Lower leg skin (tissue), 4 donors: ENCODE measurements at regions not wholly inside any gene's neighbourhood (a gene's known extent, or its start where the extent isn't known, plus 50 kb on each side); places are given as distances from the start of the nearest gene placed in this dataset.

ENCODE experiments used
- DNase-seq, 2 donors: peaks; one replicate each; pipeline ENCODE4 v3.0.0-alpha.2; 2019; ENCODE audit warnings: low spot score in 2 of 2
- H3K4me3 ChIP-seq: fragments of 200-600 bp; sonication (generic); 2 replicates; pipeline ENCODE4 v1.5.1; 2017; ENCODE audit warnings: mild to moderate bottlenecking, low read depth; ENCODE audit not compliant: poor library complexity, severe bottlenecking
- CTCF ChIP-seq, 3 donors: fragments of 450-650 bp; IDR thresholded peaks; one replicate each; pipeline ENCODE4 v1.5.1; 2016; ENCODE audit warnings: antibody characterized with exemption in 3 of 3, mild to moderate bottlenecking in 3 of 3, moderate library complexity in 2 of 3
- POLR2A ChIP-seq, 2 donors: fragments of 450-650 bp; IDR thresholded peaks; one replicate each; pipeline ENCODE4 v1.6.1; 2016 to 2017; ENCODE audit warnings: antibody characterized with exemption in 2 of 2, mild to moderate bottlenecking in 1 of 2, moderate library complexity in 1 of 2
- WGBS, 2 donors: methylation state at CpG; one replicate each; pipeline ENCODE4 v1.1.5; 2018; 5-methylcytosine and 5-hydroxymethylcytosine counted together
- intact Hi-C: fragments of 100-400 bp; cut with DNase I; formaldehyde crosslinking; loops from one replicate; pipeline ENCODE4 v1.15.0; 2023; ENCODE audit warnings: low total_unique reads

- no peak for TF ChIP-seq CTCF (IDR thresholded peaks at IDR 0.05)
- no peak for TF ChIP-seq POLR2A (IDR thresholded peaks at IDR 0.05)
- DNase-seq, result no peak
- WGBS, 2 donors, result 82 to 86% methylated on average over 1 of the region's 1 CpG
- intact Hi-C loops, result no loop called here
- no peak overlapping the region for H3K4me3 ChIP-seq
Measured at GRCh38 chr3:88336894-88337293, 187.1 kb downstream of the C3orf38 start.

GRCh38 chr3:88343264-88343663, 193.5 kb downstream of the C3orf38 start:
- DNase-seq, result no peak
- intact Hi-C loops, result no loop called here
- no peak for TF ChIP-seq POLR2A (IDR thresholded peaks at IDR 0.05)
- no peak for TF ChIP-seq CTCF (IDR thresholded peaks at IDR 0.05)
- no peak overlapping the region for H3K4me3 ChIP-seq
- 84 to 93% methylated on average over 2 of the region's 2 CpGs for WGBS, 2 donors

- no peak for DNase-seq
- intact Hi-C loops, result no loop called here
- no peak for TF ChIP-seq CTCF (IDR thresholded peaks at IDR 0.05)
- TF ChIP-seq POLR2A (IDR thresholded peaks at IDR 0.05), result no peak
- WGBS, 2 donors, result 70 to 79% methylated on average over 2 of the region's 2 CpGs
- H3K4me3 ChIP-seq, result no peak overlapping the region
Measured at GRCh38 chr3:88346643-88347042, 196.9 kb downstream of the C3orf38 start.

GRCh38 chr3:88362428-88362827, 212.7 kb downstream of the C3orf38 start:
- WGBS, 2 donors, result 59 to 60% methylated on average over 3 of the region's 3 CpGs
- DNase-seq, result no peak
- intact Hi-C loops, result no loop called here
- H3K4me3 ChIP-seq, result no peak overlapping the region
- TF ChIP-seq CTCF (IDR thresholded peaks at IDR 0.05) (no peak), POLR2A (IDR thresholded peaks at IDR 0.05) (no peak)

GRCh38 chr3:88364926-88365325, 215.2 kb downstream of the C3orf38 start:
- no peak for TF ChIP-seq POLR2A (IDR thresholded peaks at IDR 0.05)
- no peak for TF ChIP-seq CTCF (IDR thresholded peaks at IDR 0.05)
- intact Hi-C loops, result no loop called here
- 44 to 45% methylated on average over 2 of the region's 2 CpGs for WGBS, 2 donors
- no peak for DNase-seq
- H3K4me3 ChIP-seq, result no peak overlapping the region

GRCh38 chr3:88369337-88369736, 219.6 kb downstream of the C3orf38 start:
- no peak overlapping the region for H3K4me3 ChIP-seq
- intact Hi-C loops, result no loop called here
- WGBS, 2 donors, result 82 to 85% methylated on average over 1 of the region's 1 CpG
- DNase-seq, result no peak
- TF ChIP-seq CTCF (IDR thresholded peaks at IDR 0.05) (no peak), POLR2A (IDR thresholded peaks at IDR 0.05) (no peak)
